ENCODE measurements at regions not wholly inside any gene's neighbourhood (a gene's known extent, or its start where the extent isn't known, plus 50 kb on each side); places are given as distances from the start of the nearest gene placed in this dataset.
A peak's percentile ranks its signal among the peaks of the same experiment; 100 is the strongest.

- no peaks in the 10 kb centered on the region for H3K36me3 ChIP-seq (replicated peaks in 1 of 2)
- H3K4me1 ChIP-seq (replicated peaks in 1 of 2), result no peaks in the 10 kb centered on the region
- no peaks in the 10 kb centered on the region for H3K9me3 ChIP-seq (replicated peaks in 1 of 3)
- intact Hi-C loops (cut with DNase I), result no loop called here
- no peak for TF ChIP-seq POLR2A (IDR thresholded peaks at IDR 0.05)
- no peak for TF ChIP-seq CTCF (IDR thresholded peaks at IDR 0.05)
- no peaks in the 10 kb centered on the region for H3K27me3 ChIP-seq
- DNase-seq, result peak in 1 of 7 donors; percentile 3
- H3K27ac ChIP-seq, result no peak overlapping the region
- H3K4me3 ChIP-seq, result no peak overlapping the region
- 82 to 94% (median 92%) methylated on average over 6 of the region's 6 CpGs for WGBS, 4 donors
These were observed 132.0 kb downstream of the INHBB start for GRCh38 chr2:120477831-120478481.

GRCh38 chr2:120480346-120480902 lies 134.5 kb downstream of the INHBB start:
- Histone ChIP-seq H3K27me3 (no peaks in the 10 kb centered on the region), H3K9me3 (replicated peaks in 1 of 3) (no peaks in the 10 kb centered on the region), H3K4me3 (no peak overlapping the region), H3K36me3 (replicated peaks in 1 of 2) (no peaks in the 10 kb centered on the region), H3K4me1 (replicated peaks in 1 of 2) (no peaks in the 10 kb centered on the region), H3K27ac (no peak overlapping the region)
- peak in 4 of 7 donors; percentile 24 to 54 (median 44) for DNase-seq
- WGBS, 4 donors, result 52 to 56% (median 53%) methylated on average over 9 of the region's 9 CpGs
- intact Hi-C loops (cut with DNase I), result no loop called here
- TF ChIP-seq POLR2A (IDR thresholded peaks at IDR 0.05) (no peak), CTCF (IDR thresholded peaks at IDR 0.05) (no peak)

- H3K27ac ChIP-seq, result no peak overlapping the region
- H3K27me3 ChIP-seq, result no peaks in the 10 kb centered on the region
- DNase-seq, result peak in 1 of 7 donors; percentile 7
- WGBS, 4 donors, result 85 to 98% (median 92%) methylated on average over 5 of the region's 5 CpGs
- no peak for TF ChIP-seq CTCF (IDR thresholded peaks at IDR 0.05)
- TF ChIP-seq POLR2A (IDR thresholded peaks at IDR 0.05), result no peak
- no peak overlapping the region for H3K4me3 ChIP-seq
- no peaks in the 10 kb centered on the region for H3K36me3 ChIP-seq (replicated peaks in 1 of 2)
- intact Hi-C loops (cut with DNase I), result no loop called here
- H3K4me1 ChIP-seq (replicated peaks in 1 of 2), result no peaks in the 10 kb centered on the region
- no peaks in the 10 kb centered on the region for H3K9me3 ChIP-seq (replicated peaks in 1 of 3)
These were observed 135.0 kb downstream of the INHBB start for GRCh38 chr2:120480903-120481445.

GRCh38 chr2:120481446-120482194 lies 135.7 kb downstream of the INHBB start:
- peak in 1 of 7 donors; percentile 10 for DNase-seq
- H3K27ac ChIP-seq, result no peak overlapping the region
- WGBS, 4 donors, result 90 to 96% (median 94%) methylated on average over 14 to 17 of the region's 17 CpGs
- no peaks in the 10 kb centered on the region for H3K9me3 ChIP-seq (replicated peaks in 1 of 3)
- no peaks in the 10 kb centered on the region for H3K36me3 ChIP-seq (replicated peaks in 1 of 2)
- no peaks in the 10 kb centered on the region for H3K27me3 ChIP-seq
- no peaks in the 10 kb centered on the region for H3K4me1 ChIP-seq (replicated peaks in 1 of 2)
- H3K4me3 ChIP-seq, result no peak overlapping the region
- intact Hi-C loops (cut with DNase I), result no loop called here
- TF ChIP-seq POLR2A (IDR thresholded peaks at IDR 0.05), result no peak
- no peak for TF ChIP-seq CTCF (IDR thresholded peaks at IDR 0.05)
